GM12873 (cell line): ENCODE measurements at regions not wholly inside any gene's neighbourhood (a gene's known extent, or its start where the extent isn't known, plus 50 kb on each side); places are given as distances from the start of the nearest gene placed in this dataset.

ENCODE experiments used
- CTCF ChIP-seq: IDR thresholded peaks from 2 replicates; pipeline ENCODE4 v1.5.1; 2012; ENCODE audit warnings: low read depth, mild to moderate bottlenecking, moderate library complexity, low read length, control low read depth; ENCODE audit not compliant: insufficient read depth; ENCODE audit errors: missing control alignments

DNA sequence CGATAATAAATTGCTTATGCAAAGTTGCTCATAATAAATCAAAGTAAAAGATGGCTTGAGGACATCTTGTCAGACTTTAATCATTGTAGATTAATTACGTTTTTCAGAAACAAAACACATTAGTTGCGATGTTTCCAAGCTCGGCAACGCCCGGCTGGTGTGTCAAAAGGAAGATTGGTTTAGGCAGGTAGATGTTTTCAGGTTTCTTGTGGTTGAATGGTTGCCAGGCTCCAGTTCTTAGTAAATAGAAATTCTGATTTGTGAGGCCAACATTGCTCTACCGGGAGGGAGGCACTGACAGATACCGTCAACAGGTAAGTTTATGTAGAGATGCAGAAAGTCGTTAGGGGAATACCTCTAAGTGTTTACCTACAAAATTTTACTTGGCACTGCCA, 280.3 kb downstream of the NPR3 start:
- no peak for TF ChIP-seq CTCF

- no peak for TF ChIP-seq CTCF
Measured at GRCh38 chr5:32996336-32996735, 285.2 kb downstream of the NPR3 start.

- no peak for TF ChIP-seq CTCF
Measured at GRCh38 chr5:33008751-33009418, 297.8 kb downstream of the NPR3 start.

DNA sequence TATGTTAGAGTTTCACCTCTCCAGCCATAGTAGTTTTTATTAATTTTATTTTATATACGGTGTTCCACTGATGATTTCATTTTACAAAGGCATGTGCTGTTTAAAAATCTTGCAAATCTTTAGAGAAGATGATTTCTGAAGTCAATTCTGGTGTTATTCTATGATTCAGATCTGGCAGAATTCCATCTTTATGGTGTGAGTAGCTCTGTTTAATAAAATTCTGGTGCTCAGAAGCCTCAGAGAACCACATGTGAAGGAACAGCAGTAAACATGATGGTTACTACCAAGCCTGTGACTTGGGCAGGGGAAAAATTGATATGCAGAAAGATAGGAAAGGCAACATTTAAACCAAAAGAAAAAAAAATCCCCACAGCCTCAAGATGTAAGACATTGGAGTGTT, 299.7 kb downstream of the NPR3 start:
- no peak for TF ChIP-seq CTCF

DNA sequence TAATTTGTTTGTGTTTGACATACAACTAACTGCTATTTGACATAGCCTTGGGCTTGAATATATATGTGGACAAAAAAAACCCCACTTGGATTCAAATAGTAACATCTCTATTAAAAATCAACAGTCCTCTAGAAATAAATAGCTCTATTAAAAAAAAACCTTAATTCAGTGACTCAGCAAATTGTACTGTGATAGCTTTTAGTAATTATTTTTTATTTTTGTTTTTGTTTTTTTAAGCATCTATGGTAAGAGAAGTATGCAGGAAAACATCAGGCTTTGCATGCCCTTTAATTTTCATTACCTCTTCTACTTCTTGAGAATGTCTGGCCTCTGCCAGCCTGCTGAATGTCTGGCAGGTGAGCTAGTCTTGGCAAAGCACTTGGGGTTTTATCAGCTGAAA, 300.7 kb downstream of the NPR3 start:
- no peak for TF ChIP-seq CTCF

DNA sequence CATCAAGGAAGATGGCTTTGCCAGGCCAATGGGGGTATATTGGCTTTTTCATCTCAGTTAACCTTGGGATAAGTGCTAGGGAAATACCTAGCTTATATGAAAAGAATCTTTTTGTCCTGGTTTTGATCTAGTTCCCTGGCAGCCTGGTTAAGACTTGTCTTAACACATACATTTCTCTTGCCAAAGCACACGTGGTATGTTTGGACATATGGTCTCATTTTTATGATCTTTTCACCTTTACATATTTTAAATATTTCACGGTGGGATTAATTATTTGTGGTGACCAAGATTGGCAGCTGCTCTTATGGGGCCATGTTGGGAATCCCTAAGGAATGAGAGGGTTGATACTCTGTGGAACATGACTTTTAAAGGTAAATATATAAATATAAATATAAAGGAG, 312.5 kb downstream of the NPR3 start:
- no peak for TF ChIP-seq CTCF

GRCh38 chr5:33032271-33033070, 321.4 kb downstream of the NPR3 start:
- no peak for TF ChIP-seq CTCF
